ENCODE measurements at regions not wholly inside any gene's neighbourhood (a gene's known extent, or its start where the extent isn't known, plus 50 kb on each side); places are given as distances from the start of the nearest gene placed in this dataset.
"Not testable (repeated sequence)": the region's sequence is repeated elsewhere in the genome, so short reads cannot be mapped to it uniquely, and the experiment has no call there.

- not testable (repeated sequence) for H3K27me3 Mint-ChIP-seq (ENCODE audit: low read depth); H3K36me3 Mint-ChIP-seq (ENCODE audit: low read depth); H3K4me1 Mint-ChIP-seq; H3K4me3 Mint-ChIP-seq; H3K27ac Mint-ChIP-seq; H3K9me3 Mint-ChIP-seq
Observed at GRCh38 chr21:6363591-6363990, 4157.8 kb upstream of the TPTE start.

- H3K27ac Mint-ChIP-seq; H3K9me3 Mint-ChIP-seq; H3K4me1 Mint-ChIP-seq; H3K36me3 Mint-ChIP-seq (ENCODE audit: low read depth); H3K27me3 Mint-ChIP-seq (ENCODE audit: low read depth): not testable (repeated sequence)
- H3K4me3 Mint-ChIP-seq, result peak overlapping the region; percentile 34 to 63 (median 53)
Observed at GRCh38 chr21:6368824-6369223, 4152.6 kb upstream of the TPTE start.

DNA sequence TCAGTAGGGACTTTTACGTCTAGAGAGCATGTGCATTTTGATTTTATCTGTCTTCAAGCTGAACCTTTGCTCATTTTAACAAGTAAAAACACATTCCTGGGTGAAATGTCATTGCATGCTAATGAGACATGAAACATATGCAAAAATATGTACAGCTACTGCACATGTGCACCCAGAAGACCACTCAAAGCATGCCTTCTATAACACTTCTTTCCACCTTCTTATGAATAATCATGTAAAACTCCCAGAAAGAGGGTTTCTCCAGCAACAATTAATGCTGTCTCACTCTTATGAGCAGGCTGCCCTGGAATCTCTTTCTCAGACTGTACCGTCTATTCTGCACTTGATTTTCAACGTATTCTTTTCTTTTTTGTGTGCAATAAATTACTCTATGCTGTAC is 4148.1 kb upstream of the TPTE start:
- H3K27ac Mint-ChIP-seq; H3K9me3 Mint-ChIP-seq; H3K4me1 Mint-ChIP-seq; H3K4me3 Mint-ChIP-seq; H3K36me3 Mint-ChIP-seq (ENCODE audit: low read depth); H3K27me3 Mint-ChIP-seq (ENCODE audit: low read depth): not testable (repeated sequence)

DNA sequence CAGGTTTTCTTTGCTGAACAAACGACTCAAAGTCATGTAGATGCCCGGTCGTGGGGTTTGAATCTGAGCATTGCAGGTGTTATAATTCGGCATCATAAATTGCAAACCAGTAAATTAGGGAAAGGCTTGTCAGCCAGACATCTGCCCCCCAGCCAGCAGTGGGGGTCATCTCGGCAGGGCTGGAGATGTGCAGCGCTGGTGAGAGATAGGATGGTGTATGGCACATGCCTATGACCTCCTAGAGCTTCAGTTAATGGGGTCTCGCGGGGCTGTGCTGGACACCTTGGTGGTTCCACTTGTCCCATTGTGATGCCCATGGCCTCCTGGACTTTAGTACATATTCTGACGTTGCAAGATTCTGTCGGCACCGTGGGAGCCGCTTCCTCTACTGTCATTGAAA is 4147.2 kb upstream of the TPTE start:
- H3K4me3 Mint-ChIP-seq; H3K9me3 Mint-ChIP-seq; H3K4me1 Mint-ChIP-seq; H3K36me3 Mint-ChIP-seq (ENCODE audit: low read depth); H3K27me3 Mint-ChIP-seq (ENCODE audit: low read depth); H3K27ac Mint-ChIP-seq: not testable (repeated sequence)
- TF ChIP-seq, protein P1, sequence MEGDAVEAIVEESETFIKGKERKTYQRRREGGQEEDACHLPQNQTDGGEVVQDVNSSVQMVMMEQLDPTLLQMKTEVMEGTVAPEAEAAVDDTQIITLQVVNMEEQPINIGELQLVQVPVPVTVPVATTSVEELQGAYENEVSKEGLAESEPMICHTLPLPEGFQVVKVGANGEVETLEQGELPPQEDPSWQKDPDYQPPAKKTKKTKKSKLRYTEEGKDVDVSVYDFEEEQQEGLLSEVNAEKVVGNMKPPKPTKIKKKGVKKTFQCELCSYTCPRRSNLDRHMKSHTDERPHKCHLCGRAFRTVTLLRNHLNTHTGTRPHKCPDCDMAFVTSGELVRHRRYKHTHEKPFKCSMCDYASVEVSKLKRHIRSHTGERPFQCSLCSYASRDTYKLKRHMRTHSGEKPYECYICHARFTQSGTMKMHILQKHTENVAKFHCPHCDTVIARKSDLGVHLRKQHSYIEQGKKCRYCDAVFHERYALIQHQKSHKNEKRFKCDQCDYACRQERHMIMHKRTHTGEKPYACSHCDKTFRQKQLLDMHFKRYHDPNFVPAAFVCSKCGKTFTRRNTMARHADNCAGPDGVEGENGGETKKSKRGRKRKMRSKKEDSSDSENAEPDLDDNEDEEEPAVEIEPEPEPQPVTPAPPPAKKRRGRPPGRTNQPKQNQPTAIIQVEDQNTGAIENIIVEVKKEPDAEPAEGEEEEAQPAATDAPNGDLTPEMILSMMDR (IDR thresholded peaks at IDR 0.05; ENCODE audit: unreplicated experiment in 3 of 3), result peak in 1 of 3 experiments; percentile 28

- not testable (repeated sequence) for H3K27ac Mint-ChIP-seq; H3K9me3 Mint-ChIP-seq; H3K4me1 Mint-ChIP-seq; H3K36me3 Mint-ChIP-seq (ENCODE audit: low read depth); H3K4me3 Mint-ChIP-seq; H3K27me3 Mint-ChIP-seq (ENCODE audit: low read depth)
Observed at GRCh38 chr21:6374926-6375325, 4146.5 kb upstream of the TPTE start.

- not testable (repeated sequence) for H3K36me3 Mint-ChIP-seq (ENCODE audit: low read depth); H3K27ac Mint-ChIP-seq; H3K27me3 Mint-ChIP-seq (ENCODE audit: low read depth); H3K4me1 Mint-ChIP-seq; H3K9me3 Mint-ChIP-seq; H3K4me3 Mint-ChIP-seq
Observed at GRCh38 chr21:6375776-6376175, 4145.6 kb upstream of the TPTE start.

DNA sequence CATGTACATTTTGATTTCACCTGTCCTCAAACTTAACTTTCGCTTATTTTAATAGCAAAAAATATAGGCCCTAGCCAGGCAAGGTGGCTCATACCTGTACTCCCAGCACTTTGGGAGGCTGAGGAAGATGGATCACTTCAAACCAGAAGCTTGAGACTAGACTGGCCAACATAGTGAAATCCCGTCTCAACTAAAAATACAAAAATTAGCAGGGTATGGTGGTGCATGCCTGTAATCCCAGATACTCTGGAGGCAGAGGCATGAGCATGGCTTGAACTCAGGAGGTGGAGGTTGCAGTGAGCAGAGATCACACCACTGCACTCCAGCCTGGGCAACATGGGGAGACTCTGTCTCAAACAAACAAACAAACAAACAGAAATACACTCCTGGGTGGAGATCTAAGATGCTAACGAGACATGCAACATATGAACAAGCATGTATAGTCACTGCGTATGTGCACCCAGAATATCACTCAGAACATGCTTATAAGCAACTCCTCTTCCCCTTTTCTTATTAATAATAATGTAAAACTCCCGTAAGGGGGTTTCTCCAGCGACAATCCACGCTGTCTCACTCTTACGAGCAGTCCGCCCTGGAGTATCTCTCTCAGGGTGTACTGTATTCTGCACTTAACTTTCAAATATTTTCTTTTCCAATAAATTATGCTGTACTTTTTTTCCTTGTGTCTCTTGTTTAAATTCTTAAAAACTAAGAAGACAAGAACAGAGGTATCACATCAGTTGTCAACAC is 4144.9 kb upstream of the TPTE start:
- H3K9me3 Mint-ChIP-seq; H3K4me1 Mint-ChIP-seq; H3K4me3 Mint-ChIP-seq; H3K36me3 Mint-ChIP-seq (ENCODE audit: low read depth); H3K27me3 Mint-ChIP-seq (ENCODE audit: low read depth); H3K27ac Mint-ChIP-seq: not testable (repeated sequence)
